Astrocyte (in vitro differentiated cells and primary cell): ENCODE measurements at regions not wholly inside any gene's neighbourhood (a gene's known extent, or its start where the extent isn't known, plus 50 kb on each side); places are given as distances from the start of the nearest gene placed in this dataset.

ENCODE experiments used
- EZH2 ChIP-seq: IDR thresholded peaks from 2 replicates; pipeline ENCODE4 v1.6.1; 2012; ENCODE audit warnings: mild to moderate bottlenecking, low read length, inconsistent platforms; ENCODE audit not compliant: insufficient read depth
- TF ChIP-seq, protein P1 (sequence below): IDR thresholded peaks from 2 replicates; pipeline ENCODE4 v1.5.1; 2011; ENCODE audit warnings: low read depth, mild to moderate bottlenecking, inconsistent platforms, low read length, moderate library complexity; ENCODE audit not compliant: insufficient read depth

DNA sequence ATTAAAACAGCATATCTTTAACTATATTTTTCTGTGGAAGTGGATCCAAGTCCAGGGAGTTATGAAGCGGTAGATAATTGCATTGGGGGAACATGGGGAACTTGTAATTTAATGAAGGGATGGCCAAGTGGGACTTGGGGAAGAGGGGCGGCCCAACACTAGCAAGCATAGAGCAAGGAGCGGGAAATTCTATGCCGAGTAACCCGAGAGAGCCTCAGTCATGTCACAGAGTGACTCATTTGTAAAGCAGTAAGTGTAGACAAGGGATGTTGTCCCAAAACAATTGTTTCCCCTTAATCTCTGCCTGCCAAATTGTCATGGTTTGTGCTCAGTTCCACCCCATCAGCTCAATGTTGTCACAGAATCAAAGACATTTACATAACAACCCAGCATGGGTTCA lies 620.1 kb downstream of the AJAP1 start:
- TF ChIP-seq, protein P1, sequence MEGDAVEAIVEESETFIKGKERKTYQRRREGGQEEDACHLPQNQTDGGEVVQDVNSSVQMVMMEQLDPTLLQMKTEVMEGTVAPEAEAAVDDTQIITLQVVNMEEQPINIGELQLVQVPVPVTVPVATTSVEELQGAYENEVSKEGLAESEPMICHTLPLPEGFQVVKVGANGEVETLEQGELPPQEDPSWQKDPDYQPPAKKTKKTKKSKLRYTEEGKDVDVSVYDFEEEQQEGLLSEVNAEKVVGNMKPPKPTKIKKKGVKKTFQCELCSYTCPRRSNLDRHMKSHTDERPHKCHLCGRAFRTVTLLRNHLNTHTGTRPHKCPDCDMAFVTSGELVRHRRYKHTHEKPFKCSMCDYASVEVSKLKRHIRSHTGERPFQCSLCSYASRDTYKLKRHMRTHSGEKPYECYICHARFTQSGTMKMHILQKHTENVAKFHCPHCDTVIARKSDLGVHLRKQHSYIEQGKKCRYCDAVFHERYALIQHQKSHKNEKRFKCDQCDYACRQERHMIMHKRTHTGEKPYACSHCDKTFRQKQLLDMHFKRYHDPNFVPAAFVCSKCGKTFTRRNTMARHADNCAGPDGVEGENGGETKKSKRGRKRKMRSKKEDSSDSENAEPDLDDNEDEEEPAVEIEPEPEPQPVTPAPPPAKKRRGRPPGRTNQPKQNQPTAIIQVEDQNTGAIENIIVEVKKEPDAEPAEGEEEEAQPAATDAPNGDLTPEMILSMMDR = no peak
- TF ChIP-seq EZH2 = no peak
